AG04450 (cell line): ENCODE measurements at regions not wholly inside any gene's neighbourhood (a gene's known extent, or its start where the extent isn't known, plus 50 kb on each side); places are given as distances from the start of the nearest gene placed in this dataset.

Experiments used
- CTCF ChIA-PET: fragments of 300-600, 350-600 bp; formaldehyde crosslinking; extraction: SDS; loops from one replicate; lab custom pipeline; 2022; ENCODE audit warnings: antibody characterized with exemption, inconsistent platforms; lab: Charles Lee
- POLR2A ChIA-PET: fragments of 350-600 bp; formaldehyde crosslinking; extraction: SDS; loops from one replicate; lab custom pipeline; 2021; ENCODE audit warnings: antibody characterized with exemption, inconsistent platforms; lab: Yijun Ruan, JAX
- DNase-seq: peaks from one replicate; pipeline ENCODE4 v3.0.0-alpha.2; 2011; ENCODE audit warnings: low read depth, low spot score
- H3K27ac ChIP-seq: one replicate; pipeline ENCODE4 v1.5.1; 2012; ENCODE audit warnings: low read depth, low read length, control low read depth
- H3K27me3 ChIP-seq: one replicate; pipeline ENCODE4 v1.6.0; 2012; ENCODE audit warnings: low read length; ENCODE audit not compliant: control insufficient read depth, insufficient read depth
- H3K4me3 ChIP-seq: 2 replicates; pipeline ENCODE4 v1.5.1; 2011; ENCODE audit warnings: mild to moderate bottlenecking, low read depth, low read length, control low read depth
- H3K9me3 ChIP-seq: 2 replicates; pipeline ENCODE4 v1.5.1; 2012; ENCODE audit warnings: low read length; ENCODE audit not compliant: control insufficient read depth, insufficient read depth
- TF ChIP-seq, protein P1 (sequence below): IDR thresholded peaks from 2 replicates; pipeline ENCODE4 v1.5.1; 2011; ENCODE audit warnings: low read depth, low read length, control low read depth, inconsistent platforms

DNA sequence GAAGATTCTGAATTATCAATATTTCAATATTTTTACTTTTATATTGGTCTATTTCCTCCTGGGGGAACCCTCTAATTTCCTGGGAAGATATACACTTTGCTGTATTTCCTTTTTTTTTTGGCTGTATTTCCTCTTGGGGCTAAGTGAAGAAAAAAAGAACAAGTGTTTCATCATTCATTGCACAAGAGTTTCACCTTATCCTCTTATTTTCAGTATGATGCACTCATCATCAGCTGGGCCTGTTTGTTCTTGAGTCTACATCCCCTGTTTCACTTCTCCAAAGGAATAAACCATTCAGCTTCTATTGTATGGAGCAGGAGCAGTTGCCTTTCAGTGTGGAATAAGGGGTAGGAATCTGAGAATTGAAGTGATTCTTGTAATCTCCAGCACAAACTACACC, 210.8 kb downstream of the FAM170A start:
- ChIA-PET CTCF (no interaction called here), POLR2A (no interaction called here)

DNA sequence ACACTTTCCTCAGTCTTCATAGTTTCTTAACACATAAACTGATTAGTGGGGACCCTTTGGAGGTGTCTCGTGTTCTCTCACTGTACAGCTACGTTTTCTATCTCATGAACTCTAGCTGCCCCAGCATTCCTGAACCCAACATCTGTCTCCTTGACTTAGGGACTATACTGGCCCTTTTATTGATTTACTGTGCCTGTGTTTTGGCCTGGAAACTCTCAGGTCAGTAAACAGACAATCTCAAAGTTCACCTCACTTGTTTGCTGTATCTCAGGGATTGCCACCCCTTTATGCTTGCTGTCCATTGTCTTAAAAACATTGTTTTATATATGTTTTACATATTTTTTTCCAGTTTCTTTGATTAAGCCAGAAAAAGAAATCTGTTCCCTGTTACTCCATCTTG, 222.8 kb downstream of the FAM170A start:
- POLR2A ChIA-PET: no interaction called here
- CTCF ChIA-PET: no interaction called here
- no peak for DNase-seq

More for the DNA sequence above, 210.8 kb downstream of the FAM170A start:
- DNase-seq: no peak
- Histone ChIP-seq H3K27me3 (no peaks in the 10 kb centered on the region), H3K27ac (no peak overlapping the region), H3K9me3 (no peaks in the 10 kb centered on the region), H3K4me3 (no peak overlapping the region)
- TF ChIP-seq, protein P1, sequence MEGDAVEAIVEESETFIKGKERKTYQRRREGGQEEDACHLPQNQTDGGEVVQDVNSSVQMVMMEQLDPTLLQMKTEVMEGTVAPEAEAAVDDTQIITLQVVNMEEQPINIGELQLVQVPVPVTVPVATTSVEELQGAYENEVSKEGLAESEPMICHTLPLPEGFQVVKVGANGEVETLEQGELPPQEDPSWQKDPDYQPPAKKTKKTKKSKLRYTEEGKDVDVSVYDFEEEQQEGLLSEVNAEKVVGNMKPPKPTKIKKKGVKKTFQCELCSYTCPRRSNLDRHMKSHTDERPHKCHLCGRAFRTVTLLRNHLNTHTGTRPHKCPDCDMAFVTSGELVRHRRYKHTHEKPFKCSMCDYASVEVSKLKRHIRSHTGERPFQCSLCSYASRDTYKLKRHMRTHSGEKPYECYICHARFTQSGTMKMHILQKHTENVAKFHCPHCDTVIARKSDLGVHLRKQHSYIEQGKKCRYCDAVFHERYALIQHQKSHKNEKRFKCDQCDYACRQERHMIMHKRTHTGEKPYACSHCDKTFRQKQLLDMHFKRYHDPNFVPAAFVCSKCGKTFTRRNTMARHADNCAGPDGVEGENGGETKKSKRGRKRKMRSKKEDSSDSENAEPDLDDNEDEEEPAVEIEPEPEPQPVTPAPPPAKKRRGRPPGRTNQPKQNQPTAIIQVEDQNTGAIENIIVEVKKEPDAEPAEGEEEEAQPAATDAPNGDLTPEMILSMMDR: no peak

GRCh38 chr5:119860463-119860862, 231.1 kb downstream of the FAM170A start:
- POLR2A ChIA-PET: no interaction called here
- Histone ChIP-seq H3K9me3 (no peaks in the 10 kb centered on the region), H3K27me3 (no peaks in the 10 kb centered on the region), H3K27ac (no peak overlapping the region), H3K4me3 (no peak overlapping the region)
- TF ChIP-seq, protein P1: no peak
- CTCF ChIA-PET: no interaction called here
- no peak for DNase-seq

More for the DNA sequence above, 222.8 kb downstream of the FAM170A start:
- H3K9me3 ChIP-seq: no peaks in the 10 kb centered on the region
- no peak overlapping the region for H3K4me3 ChIP-seq
- H3K27ac ChIP-seq: no peak overlapping the region
- H3K27me3 ChIP-seq: no peaks in the 10 kb centered on the region
- TF ChIP-seq, protein P1: no peak

DNA sequence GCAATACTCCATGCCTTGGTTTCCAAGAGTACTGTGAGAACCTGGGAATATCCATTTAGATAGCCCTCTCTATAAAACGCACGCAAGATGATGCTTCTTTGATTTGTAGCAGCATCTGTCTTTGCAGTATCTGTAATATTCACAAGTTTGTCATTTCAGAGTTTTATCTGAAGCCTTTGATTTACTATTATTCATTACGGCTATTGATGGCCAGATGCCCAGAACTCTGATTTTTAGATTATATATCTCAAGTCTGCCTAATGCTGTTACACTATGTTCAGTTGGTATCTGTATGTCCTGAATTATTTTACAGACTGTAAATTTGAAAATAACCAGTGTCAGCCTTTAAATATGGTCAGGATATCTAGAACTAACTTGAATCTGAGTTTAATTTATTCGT, 233.3 kb downstream of the FAM170A start:
- no peak overlapping the region for H3K27ac ChIP-seq
- H3K27me3 ChIP-seq: no peaks in the 10 kb centered on the region
- ChIA-PET POLR2A (no interaction called here), CTCF (no interaction called here)
- TF ChIP-seq, protein P1: no peak
- no peak for DNase-seq
- H3K4me3 ChIP-seq: no peak overlapping the region
- H3K9me3 ChIP-seq: no peaks in the 10 kb centered on the region

DNA sequence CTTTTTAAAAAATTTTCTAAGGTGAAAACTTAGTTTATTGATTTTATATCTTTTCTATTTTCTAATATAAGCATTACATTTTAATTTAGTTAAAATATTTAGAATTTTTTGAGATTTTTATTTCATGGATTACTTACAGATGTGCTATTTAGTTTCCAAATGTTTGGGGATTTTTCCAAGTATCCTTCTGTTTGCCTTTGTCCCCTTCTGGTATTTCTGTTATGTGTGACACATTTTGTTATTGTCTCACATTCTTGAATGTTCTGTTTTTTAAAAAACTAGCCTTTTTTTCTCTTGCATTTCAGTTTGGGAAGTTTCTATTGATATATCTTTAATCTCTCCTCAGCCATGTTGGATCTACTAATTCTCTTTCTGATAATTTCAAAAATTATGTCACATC, 234.9 kb downstream of the FAM170A start:
- ChIA-PET POLR2A (no interaction called here), CTCF (no interaction called here)
- no peak overlapping the region for H3K4me3 ChIP-seq
- no peak overlapping the region for H3K27ac ChIP-seq
- H3K9me3 ChIP-seq: no peaks in the 10 kb centered on the region
- H3K27me3 ChIP-seq: no peaks in the 10 kb centered on the region
- DNase-seq: no peak
- TF ChIP-seq, protein P1: no peak
